Astrocyte (in vitro differentiated cells and primary cell): ENCODE measurements at regions not wholly inside any gene's neighbourhood (a gene's known extent, or its start where the extent isn't known, plus 50 kb on each side); places are given as distances from the start of the nearest gene placed in this dataset.

Experiments
- DNase-seq: peaks from one replicate; pipeline ENCODE4 v3.0.0-alpha.2; 2010; ENCODE audit warnings: low read depth
- FAIRE-seq: peaks from 2 replicates; lab custom pipeline; 2011; peaks lifted over from hg19 to GRCh38; lab: Jason Lieb, UNC
- H2AFZ ChIP-seq: 2 replicates; pipeline ENCODE4 v1.6.0; 2012; ENCODE audit warnings: low read depth, low read length, inconsistent platforms
- H3K27ac ChIP-seq: 2 replicates; pipeline ENCODE4 v1.5.1; 2011; ENCODE audit warnings: low read depth, low read length, inconsistent platforms
- H3K27me3 ChIP-seq: 2 replicates; pipeline ENCODE4 v1.6.0; 2011; ENCODE audit warnings: low read length, inconsistent platforms; ENCODE audit not compliant: insufficient read depth
- H3K36me3 ChIP-seq: 2 replicates; pipeline ENCODE4 v1.5.1; 2011; ENCODE audit warnings: low read length, inconsistent platforms; ENCODE audit not compliant: insufficient read depth
- H3K4me1 ChIP-seq: 2 replicates; pipeline ENCODE4 v1.5.1; 2011; ENCODE audit warnings: low read length, inconsistent platforms; ENCODE audit not compliant: insufficient read depth
- H3K4me2 ChIP-seq: 2 replicates; pipeline ENCODE4 v1.6.0; 2012; ENCODE audit warnings: low read length, inconsistent platforms
- H3K4me3 ChIP-seq: 2 replicates; pipeline ENCODE4 v1.5.1; 2011; ENCODE audit warnings: low read depth, mild to moderate bottlenecking, low read length, inconsistent platforms; ENCODE audit not compliant: insufficient read depth
- H3K79me2 ChIP-seq: 2 replicates; pipeline ENCODE4 v1.6.0; 2012; ENCODE audit warnings: mild to moderate bottlenecking, low read length, inconsistent platforms; ENCODE audit not compliant: insufficient read depth
- H3K9ac ChIP-seq: 2 replicates; pipeline ENCODE4 v1.6.0; 2012; ENCODE audit warnings: mild to moderate bottlenecking, low read length, inconsistent platforms
- H3K9me3 ChIP-seq: 2 replicates; pipeline ENCODE4 v1.5.1; 2012; ENCODE audit warnings: low read depth, mild to moderate bottlenecking, low read length, inconsistent platforms; ENCODE audit not compliant: insufficient read depth
- H4K20me1 ChIP-seq: 2 replicates; pipeline ENCODE4 v1.6.0; 2012; ENCODE audit warnings: low read length, inconsistent platforms; ENCODE audit not compliant: insufficient read depth
- H3K27ac Mint-ChIP-seq: one replicate; pipeline ENCODE4 v1.8.0; 2021; ENCODE audit warnings: mild to moderate bottlenecking, mixed read lengths; ENCODE audit not compliant: unreplicated experiment
- H3K27me3 Mint-ChIP-seq: one replicate; pipeline ENCODE4 v1.8.0; 2021; ENCODE audit warnings: low read depth, mixed read lengths; ENCODE audit not compliant: unreplicated experiment
- H3K36me3 Mint-ChIP-seq: one replicate; pipeline ENCODE4 v1.8.0; 2021; ENCODE audit warnings: low read depth, mixed read lengths; ENCODE audit not compliant: unreplicated experiment
- H3K4me1 Mint-ChIP-seq: one replicate; pipeline ENCODE4 v1.8.0; 2021; ENCODE audit warnings: low read depth, mixed read lengths; ENCODE audit not compliant: unreplicated experiment
- H3K4me3 Mint-ChIP-seq: one replicate; pipeline ENCODE4 v1.8.0; 2021; ENCODE audit warnings: mild to moderate bottlenecking, moderate library complexity, mixed read lengths; ENCODE audit not compliant: unreplicated experiment
- H3K9me3 Mint-ChIP-seq: one replicate; pipeline ENCODE4 v1.8.0; 2021; ENCODE audit warnings: mild to moderate bottlenecking, mixed read lengths; ENCODE audit not compliant: unreplicated experiment
- CTCF ChIP-seq: IDR thresholded peaks from 2 replicates; pipeline ENCODE4 v1.5.1; 2011; ENCODE audit warnings: low read depth, mild to moderate bottlenecking, inconsistent platforms, low read length, moderate library complexity; ENCODE audit not compliant: insufficient read depth
- EZH2 ChIP-seq: IDR thresholded peaks from 2 replicates; pipeline ENCODE4 v1.6.1; 2012; ENCODE audit warnings: mild to moderate bottlenecking, low read length, inconsistent platforms; ENCODE audit not compliant: insufficient read depth

GRCh38 chr6:44046516-44047178 lies 80.6 kb downstream of the MRPL14 start:
- peaks cover 55% of the 10 kb centered on the region for H3K4me1 ChIP-seq
- no peak for FAIRE-seq

GRCh38 chr6:44045672-44046015 lies 81.6 kb downstream of the MRPL14 start:
- H3K27ac ChIP-seq = no peak overlapping the region
- no peak overlapping the region for H2AFZ ChIP-seq
- no peaks in the 10 kb centered on the region for H3K79me2 ChIP-seq
- H3K9me3 ChIP-seq = no peaks in the 10 kb centered on the region
- H3K4me1 ChIP-seq = peaks cover 53% of the 10 kb centered on the region
- no peaks in the 10 kb centered on the region for H3K36me3 ChIP-seq
- no peak overlapping the region for H3K4me3 Mint-ChIP-seq
- no peak overlapping the region for H3K27ac Mint-ChIP-seq
- no peaks in the 10 kb centered on the region for H4K20me1 ChIP-seq
- H3K4me2 ChIP-seq = no peak overlapping the region
- H3K27me3 Mint-ChIP-seq = peaks cover 12% of the 10 kb centered on the region
- no peak for TF ChIP-seq EZH2
- no peak for TF ChIP-seq CTCF
- FAIRE-seq (no peak), DNase-seq (no peak)
- no peaks in the 10 kb centered on the region for H3K36me3 Mint-ChIP-seq
- no peak overlapping the region for H3K9ac ChIP-seq
- no peaks in the 10 kb centered on the region for H3K27me3 ChIP-seq
- H3K4me3 ChIP-seq = no peak overlapping the region
- H3K9me3 Mint-ChIP-seq = no peaks in the 10 kb centered on the region
- peaks cover 39% of the 10 kb centered on the region for H3K4me1 Mint-ChIP-seq

More at GRCh38 chr6:44046516-44047178, 80.6 kb downstream of the MRPL14 start:
- H3K9me3 ChIP-seq = no peaks in the 10 kb centered on the region
- no peak overlapping the region for H3K27ac Mint-ChIP-seq
- H3K36me3 ChIP-seq = no peaks in the 10 kb centered on the region
- H3K4me3 ChIP-seq = no peak overlapping the region
- H3K36me3 Mint-ChIP-seq = no peaks in the 10 kb centered on the region
- TF ChIP-seq EZH2 (no peak), CTCF (no peak)
- H3K27me3 Mint-ChIP-seq = peaks cover 12% of the 10 kb centered on the region
- H3K4me1 Mint-ChIP-seq = peaks cover 38% of the 10 kb centered on the region
- no peaks in the 10 kb centered on the region for H4K20me1 ChIP-seq
- no peak overlapping the region for H2AFZ ChIP-seq
- no peaks in the 10 kb centered on the region for H3K9me3 Mint-ChIP-seq
- H3K79me2 ChIP-seq = no peaks in the 10 kb centered on the region
- no peak overlapping the region for H3K27ac ChIP-seq
- H3K4me3 Mint-ChIP-seq = no peak overlapping the region
- no peak overlapping the region for H3K4me2 ChIP-seq
- no peak overlapping the region for H3K9ac ChIP-seq
- H3K27me3 ChIP-seq = no peaks in the 10 kb centered on the region
- no peak for DNase-seq

GRCh38 chr6:44044940-44045671 lies 82.1 kb downstream of the MRPL14 start:
- Histone ChIP-seq H3K27ac (no peak overlapping the region), H3K9me3 (no peaks in the 10 kb centered on the region), H3K79me2 (no peaks in the 10 kb centered on the region), H3K4me2 (no peak overlapping the region), H3K4me3 (no peak overlapping the region), H3K36me3 (no peaks in the 10 kb centered on the region), H3K4me1 (peaks cover 48% of the 10 kb centered on the region), H3K27me3 (no peaks in the 10 kb centered on the region), H4K20me1 (no peaks in the 10 kb centered on the region), H3K9ac (no peak overlapping the region), H2AFZ (no peak overlapping the region)
- TF ChIP-seq EZH2 (no peak), CTCF (no peak)
- DNase-seq (no peak), FAIRE-seq (no peak)
- Mint-ChIP-seq H3K36me3 (no peaks in the 10 kb centered on the region), H3K9me3 (no peaks in the 10 kb centered on the region), H3K4me1 (peaks cover 39% of the 10 kb centered on the region), H3K27me3 (peaks cover 12% of the 10 kb centered on the region), H3K4me3 (no peak overlapping the region), H3K27ac (no peak overlapping the region)
